ENCODE measurements at regions not wholly inside any gene's neighbourhood (a gene's known extent, or its start where the extent isn't known, plus 50 kb on each side); places are given as distances from the start of the nearest gene placed in this dataset.

DNA sequence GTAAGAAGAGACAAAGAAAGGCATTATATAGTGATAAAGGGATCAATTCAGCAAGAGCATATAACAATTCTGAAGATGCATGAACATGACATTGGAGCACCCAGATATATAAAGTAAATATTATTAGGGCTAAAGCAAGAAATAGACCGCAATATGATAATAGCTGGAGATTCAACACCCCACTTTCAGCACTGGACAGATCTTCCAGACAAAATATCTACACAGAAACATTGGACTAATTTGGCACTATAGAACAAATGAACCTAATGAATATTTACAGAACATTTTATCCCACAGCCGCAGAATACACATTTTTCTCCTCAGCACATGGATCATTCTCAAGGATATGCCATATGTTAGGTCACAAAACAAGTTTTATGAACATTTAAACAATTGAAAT is 633.1 kb downstream of the JRKL start:
- intact Hi-C loops (cut with micrococcal nuclease; ENCODE audit: unreplicated experiment) = no loop called here
- peaks cover 5% of the 10 kb centered on the region for H3K27me3 Mint-ChIP-seq (ENCODE audit: insufficient read depth, unreplicated experiment)
- no peaks in the 10 kb centered on the region; the same call in 1 of the 2 replicates for H3K9me3 ChIP-seq
- no peaks in the 10 kb centered on the region for H3K36me3 ChIP-seq (ENCODE audit: control insufficient read depth, insufficient read depth, low read length)
- peaks cover 10% of the 10 kb centered on the region for H3K9me3 Mint-ChIP-seq (ENCODE audit: unreplicated experiment)
- H3K36me3 Mint-ChIP-seq (ENCODE audit: insufficient read depth, unreplicated experiment) = no peaks in the 10 kb centered on the region
- H3K4me1 Mint-ChIP-seq (ENCODE audit: low read depth, unreplicated experiment) = no peaks in the 10 kb centered on the region
- H3K27ac Mint-ChIP-seq (ENCODE audit: unreplicated experiment) = no peak overlapping the region
- H3K4me3 Mint-ChIP-seq (ENCODE audit: unreplicated experiment) = no peak overlapping the region
- TF ChIP-seq, protein P1, sequence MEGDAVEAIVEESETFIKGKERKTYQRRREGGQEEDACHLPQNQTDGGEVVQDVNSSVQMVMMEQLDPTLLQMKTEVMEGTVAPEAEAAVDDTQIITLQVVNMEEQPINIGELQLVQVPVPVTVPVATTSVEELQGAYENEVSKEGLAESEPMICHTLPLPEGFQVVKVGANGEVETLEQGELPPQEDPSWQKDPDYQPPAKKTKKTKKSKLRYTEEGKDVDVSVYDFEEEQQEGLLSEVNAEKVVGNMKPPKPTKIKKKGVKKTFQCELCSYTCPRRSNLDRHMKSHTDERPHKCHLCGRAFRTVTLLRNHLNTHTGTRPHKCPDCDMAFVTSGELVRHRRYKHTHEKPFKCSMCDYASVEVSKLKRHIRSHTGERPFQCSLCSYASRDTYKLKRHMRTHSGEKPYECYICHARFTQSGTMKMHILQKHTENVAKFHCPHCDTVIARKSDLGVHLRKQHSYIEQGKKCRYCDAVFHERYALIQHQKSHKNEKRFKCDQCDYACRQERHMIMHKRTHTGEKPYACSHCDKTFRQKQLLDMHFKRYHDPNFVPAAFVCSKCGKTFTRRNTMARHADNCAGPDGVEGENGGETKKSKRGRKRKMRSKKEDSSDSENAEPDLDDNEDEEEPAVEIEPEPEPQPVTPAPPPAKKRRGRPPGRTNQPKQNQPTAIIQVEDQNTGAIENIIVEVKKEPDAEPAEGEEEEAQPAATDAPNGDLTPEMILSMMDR (IDR thresholded peaks at IDR 0.05; ENCODE audit: insufficient read depth in 1 of 2, low read depth in 1 of 2, low read length in 1 of 2, severe bottlenecking in 1 of 2, unreplicated experiment in 1 of 2) = no peak
- H3K27me3 ChIP-seq (replicated peaks; ENCODE audit: control insufficient read depth, insufficient read depth, low read length) = no peaks in the 10 kb centered on the region
- no TSS peak for BruUV-seq (replicated peaks)
- ChIA-PET CTCF (no interaction called here), POLR2A (no interaction called here)
- no peak overlapping the region for H3K4me3 ChIP-seq (ENCODE audit: low read depth, low read length)
- DNase-seq = no peak
- no peaks in the 10 kb centered on the region for H3K4me1 ChIP-seq

DNA sequence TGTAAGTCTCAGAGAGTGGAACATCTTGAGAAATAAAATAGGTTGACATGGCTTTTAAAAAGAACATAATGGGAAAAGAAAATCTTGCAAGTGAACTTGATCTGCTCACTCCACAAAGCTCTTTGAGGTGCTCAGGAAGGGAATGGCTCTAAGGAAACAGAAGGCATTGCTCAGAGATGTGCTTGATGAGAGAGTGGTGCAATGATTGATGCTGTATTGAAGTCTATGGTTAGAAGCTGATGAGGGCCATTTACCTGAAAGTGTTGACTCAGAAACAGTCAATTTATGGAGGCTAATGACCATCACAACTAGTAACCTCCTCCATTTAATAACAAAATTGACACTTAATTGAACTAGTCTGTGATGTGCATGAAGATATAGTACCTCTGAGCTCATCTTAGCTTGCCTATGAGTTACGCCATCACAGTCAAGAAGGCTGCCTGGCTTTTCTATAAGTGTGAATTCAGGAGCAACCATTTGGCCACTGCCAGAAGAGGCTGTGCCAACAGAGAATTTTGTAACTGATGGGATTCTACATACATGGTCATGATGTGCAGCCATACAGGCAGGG is 639.1 kb downstream of the JRKL start:
- Mint-ChIP-seq H3K4me1 (ENCODE audit: low read depth, unreplicated experiment) (no peaks in the 10 kb centered on the region), H3K27ac (ENCODE audit: unreplicated experiment) (no peak overlapping the region), H3K36me3 (ENCODE audit: insufficient read depth, unreplicated experiment) (no peaks in the 10 kb centered on the region), H3K4me3 (ENCODE audit: unreplicated experiment) (no peak overlapping the region), H3K9me3 (ENCODE audit: unreplicated experiment) (peaks cover 10% of the 10 kb centered on the region), H3K27me3 (ENCODE audit: insufficient read depth, unreplicated experiment) (peaks cover 8% of the 10 kb centered on the region)
- no peak for DNase-seq
- no peaks in the 10 kb centered on the region; the same call in 1 of the 2 replicates for H3K27me3 ChIP-seq (replicated peaks; ENCODE audit: control insufficient read depth, insufficient read depth, low read length)
- CTCF ChIA-PET = no interaction called here
- POLR2A ChIA-PET = no interaction called here
- H3K4me3 ChIP-seq (ENCODE audit: low read depth, low read length) = no peak overlapping the region
- no peaks in the 10 kb centered on the region for H3K36me3 ChIP-seq (ENCODE audit: control insufficient read depth, insufficient read depth, low read length)
- TF ChIP-seq, protein P1 (IDR thresholded peaks at IDR 0.05; ENCODE audit: insufficient read depth in 1 of 2, low read depth in 1 of 2, low read length in 1 of 2, severe bottlenecking in 1 of 2, unreplicated experiment in 1 of 2) = no peak
- BruUV-seq (replicated peaks) = no TSS peak
- no peaks in the 10 kb centered on the region; the same call in 1 of the 2 replicates for H3K9me3 ChIP-seq
- intact Hi-C loops (cut with micrococcal nuclease; ENCODE audit: unreplicated experiment) = no loop called here
- H3K4me1 ChIP-seq = no peaks in the 10 kb centered on the region

DNA sequence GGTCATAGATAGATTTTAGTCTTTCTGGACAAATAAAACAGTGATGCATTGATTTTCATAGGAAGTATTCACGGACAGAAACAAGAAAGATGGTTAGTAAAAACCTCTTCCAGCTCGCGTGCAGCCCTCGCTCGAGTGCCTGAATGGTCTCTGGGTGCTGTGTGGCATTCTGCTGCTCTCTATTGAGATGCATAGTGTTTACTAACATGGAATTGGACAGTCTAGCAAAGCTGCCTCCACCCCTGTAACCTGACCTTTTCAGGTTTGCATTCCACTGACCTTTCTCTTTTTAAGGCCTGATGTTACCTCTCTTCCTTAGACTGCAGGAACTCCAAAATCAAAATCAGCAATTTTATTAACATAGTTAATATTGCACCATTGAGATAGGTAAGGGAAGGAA is 643.4 kb downstream of the JRKL start:
- Histone ChIP-seq H3K36me3 (ENCODE audit: control insufficient read depth, insufficient read depth, low read length) (no peaks in the 10 kb centered on the region), H3K4me3 (ENCODE audit: low read depth, low read length) (no peak overlapping the region), H3K9me3 (no peaks in the 10 kb centered on the region), H3K27me3 (replicated peaks; ENCODE audit: control insufficient read depth, insufficient read depth, low read length) (no peaks in the 10 kb centered on the region; the same call in 1 of the 2 replicates), H3K4me1 (no peaks in the 10 kb centered on the region)
- POLR2A ChIA-PET = no interaction called here
- Mint-ChIP-seq H3K27ac (ENCODE audit: unreplicated experiment) (no peak overlapping the region), H3K27me3 (ENCODE audit: insufficient read depth, unreplicated experiment) (peaks cover 2% of the 10 kb centered on the region), H3K4me1 (ENCODE audit: low read depth, unreplicated experiment) (no peaks in the 10 kb centered on the region), H3K9me3 (ENCODE audit: unreplicated experiment) (no peaks in the 10 kb centered on the region), H3K4me3 (ENCODE audit: unreplicated experiment) (no peak overlapping the region), H3K36me3 (ENCODE audit: insufficient read depth, unreplicated experiment) (no peaks in the 10 kb centered on the region)
- CTCF ChIA-PET = no interaction called here
- no peak for DNase-seq
- intact Hi-C loops (cut with micrococcal nuclease; ENCODE audit: unreplicated experiment) = loop anchor here (10.0 kb wide), 1 partner anchor 568 kb away; no protein-coding TSS in a partner anchor
- TF ChIP-seq, protein P1 (IDR thresholded peaks at IDR 0.05; ENCODE audit: insufficient read depth in 1 of 2, low read depth in 1 of 2, low read length in 1 of 2, severe bottlenecking in 1 of 2, unreplicated experiment in 1 of 2) = no peak
- no TSS peak for BruUV-seq (replicated peaks)
